Astrocyte of the cerebellum (primary cell): ENCODE measurements at regions not wholly inside any gene's neighbourhood (a gene's known extent, or its start where the extent isn't known, plus 50 kb on each side); places are given as distances from the start of the nearest gene placed in this dataset.

Source experiments
- DNase-seq: peaks from one replicate; pipeline ENCODE4 v3.0.0-alpha.2; 2011; ENCODE audit warnings: low read depth
- H3K4me3 ChIP-seq: 2 replicates; pipeline ENCODE4 v1.5.1; 2011; ENCODE audit warnings: mild to moderate bottlenecking, low read depth, low read length, moderate library complexity
- CTCF ChIP-seq: IDR thresholded peaks from 2 replicates; pipeline ENCODE4 v1.5.1; 2012; ENCODE audit warnings: low read length, low read depth, moderate library complexity, mild to moderate bottlenecking; ENCODE audit errors: missing control alignments
- in situ Hi-C: cut with HindIII; loops from 2 replicates; pipeline ENCODE4 v1.10.0; 2017; ENCODE audit warnings: low sequenced_read_pairs

- TF ChIP-seq CTCF, result no peak
- no peak overlapping the region for H3K4me3 ChIP-seq
- in situ Hi-C loops, result no loop called here
- no peak for DNase-seq
Measured at GRCh38 chr2:121866789-121867188, 111.3 kb downstream of the TSN start.

GRCh38 chr2:121868652-121869051 is 113.2 kb downstream of the TSN start:
- H3K4me3 ChIP-seq, result no peak overlapping the region
- DNase-seq, result no peak
- in situ Hi-C loops, result no loop called here
- no peak for TF ChIP-seq CTCF

- H3K4me3 ChIP-seq, result no peak overlapping the region
- in situ Hi-C loops, result no loop called here
- no peak for TF ChIP-seq CTCF
- DNase-seq, result no peak
Measured at GRCh38 chr2:121869363-121869762, 113.9 kb downstream of the TSN start.

- no peak for TF ChIP-seq CTCF
- no peak for DNase-seq
- in situ Hi-C loops, result no loop called here
- H3K4me3 ChIP-seq, result no peak overlapping the region
Measured at GRCh38 chr2:121869873-121870272, 114.4 kb downstream of the TSN start.

- H3K4me3 ChIP-seq, result no peak overlapping the region
- DNase-seq, result no peak
- TF ChIP-seq CTCF, result no peak
- in situ Hi-C loops, result no loop called here
Measured at GRCh38 chr2:121872651-121873050, 117.2 kb downstream of the TSN start.

- in situ Hi-C loops, result no loop called here
- TF ChIP-seq CTCF, result no peak
- H3K4me3 ChIP-seq, result no peak overlapping the region
- no peak for DNase-seq
Measured at GRCh38 chr2:121873864-121874263, 118.4 kb downstream of the TSN start.
